ENCODE measurements at regions not wholly inside any gene's neighbourhood (a gene's known extent, or its start where the extent isn't known, plus 50 kb on each side); places are given as distances from the start of the nearest gene placed in this dataset.

- DNase-seq = no peak
- Histone ChIP-seq H3K4me1 (ENCODE audit: control insufficient read depth in 3 of 3, insufficient read depth in 2 of 3, low read depth in 1 of 3, low read length in 2 of 3) (no peaks in the 10 kb centered on the region), H3K4me3 (ENCODE audit: low read depth in 1 of 3, low read length in 3 of 3) (no peak overlapping the region), H3K27me3 (ENCODE audit: control insufficient read depth in 3 of 3, insufficient read depth in 3 of 3, low read length in 3 of 3) (peaks cover 0 to 3% (median 2%) of the 10 kb centered on the region in 3 donors), H3K9me3 (ENCODE audit: control insufficient read depth in 2 of 2, insufficient read depth in 1 of 2, low read depth in 1 of 2, low read length in 1 of 2) (no peaks in the 10 kb centered on the region), H3K36me3 (ENCODE audit: control insufficient read depth in 3 of 3, insufficient read depth in 2 of 3, low read depth in 1 of 3, low read length in 3 of 3) (no peaks in the 10 kb centered on the region), H3K27ac (ENCODE audit: low read depth in 1 of 3, low read length in 2 of 3) (no peak overlapping the region)
- no peak for FAIRE-seq
- 65 to 82% (median 67%) methylated on average over 8 of the region's 8 CpGs for WGBS, 3 donors
Measured at GRCh38 chr7:35528381-35528977, 166.5 kb downstream of the HERPUD2 start.

GRCh38 chr7:35526645-35527044 lies 168.3 kb downstream of the HERPUD2 start:
- no peaks in the 10 kb centered on the region for H3K4me1 ChIP-seq (ENCODE audit: control insufficient read depth in 3 of 3, insufficient read depth in 2 of 3, low read depth in 1 of 3, low read length in 2 of 3)
- H3K36me3 ChIP-seq (ENCODE audit: control insufficient read depth in 3 of 3, insufficient read depth in 2 of 3, low read depth in 1 of 3, low read length in 3 of 3) = no peaks in the 10 kb centered on the region
- FAIRE-seq (no peak), DNase-seq (no peak)
- peaks cover 0 to 3% (median 2%) of the 10 kb centered on the region in 3 donors for H3K27me3 ChIP-seq (ENCODE audit: control insufficient read depth in 3 of 3, insufficient read depth in 3 of 3, low read length in 3 of 3)
- no peak overlapping the region for H3K4me3 ChIP-seq (ENCODE audit: low read depth in 1 of 3, low read length in 3 of 3)
- no peaks in the 10 kb centered on the region for H3K9me3 ChIP-seq (ENCODE audit: control insufficient read depth in 2 of 2, insufficient read depth in 1 of 2, low read depth in 1 of 2, low read length in 1 of 2)
- H3K27ac ChIP-seq (ENCODE audit: low read depth in 1 of 3, low read length in 2 of 3) = no peak overlapping the region
- 64 to 78% (median 66%) methylated on average over 4 of the region's 4 CpGs for WGBS, 3 donors

- Histone ChIP-seq H3K9me3 (ENCODE audit: control insufficient read depth in 2 of 2, insufficient read depth in 1 of 2, low read depth in 1 of 2, low read length in 1 of 2) (no peaks in the 10 kb centered on the region), H3K4me3 (ENCODE audit: low read depth in 1 of 3, low read length in 3 of 3) (no peak overlapping the region), H3K27ac (ENCODE audit: low read depth in 1 of 3, low read length in 2 of 3) (no peak overlapping the region), H3K27me3 (ENCODE audit: control insufficient read depth in 3 of 3, insufficient read depth in 3 of 3, low read length in 3 of 3) (peaks cover 0 to 11% (median 2%) of the 10 kb centered on the region in 3 donors), H3K4me1 (ENCODE audit: control insufficient read depth in 3 of 3, insufficient read depth in 2 of 3, low read depth in 1 of 3, low read length in 2 of 3) (no peaks in the 10 kb centered on the region), H3K36me3 (ENCODE audit: control insufficient read depth in 3 of 3, insufficient read depth in 2 of 3, low read depth in 1 of 3, low read length in 3 of 3) (no peaks in the 10 kb centered on the region)
- WGBS, 3 donors = 80 to 86% (median 80%) methylated on average over 5 of the region's 5 CpGs
- DNase-seq (no peak), FAIRE-seq (no peak)
Measured at GRCh38 chr7:35524112-35524804, 170.7 kb downstream of the HERPUD2 start.

- no peak for FAIRE-seq
- H3K4me3 ChIP-seq (ENCODE audit: low read depth in 1 of 3, low read length in 3 of 3) = no peak overlapping the region
- DNase-seq = no peak
- peaks cover 0 to 20% (median 2%) of the 10 kb centered on the region in 3 donors for H3K27me3 ChIP-seq (ENCODE audit: control insufficient read depth in 3 of 3, insufficient read depth in 3 of 3, low read length in 3 of 3)
- H3K4me1 ChIP-seq (ENCODE audit: control insufficient read depth in 3 of 3, insufficient read depth in 2 of 3, low read depth in 1 of 3, low read length in 2 of 3) = no peaks in the 10 kb centered on the region
- H3K27ac ChIP-seq (ENCODE audit: low read depth in 1 of 3, low read length in 2 of 3) = no peak overlapping the region
- no peaks in the 10 kb centered on the region for H3K36me3 ChIP-seq (ENCODE audit: control insufficient read depth in 3 of 3, insufficient read depth in 2 of 3, low read depth in 1 of 3, low read length in 3 of 3)
- H3K9me3 ChIP-seq (ENCODE audit: control insufficient read depth in 2 of 2, insufficient read depth in 1 of 2, low read depth in 1 of 2, low read length in 1 of 2) = no peaks in the 10 kb centered on the region
- WGBS, 3 donors = 79 to 87% (median 79%) methylated on average over 7 of the region's 7 CpGs
Measured at GRCh38 chr7:35523292-35523691, 171.6 kb downstream of the HERPUD2 start.

- Histone ChIP-seq H3K27me3 (ENCODE audit: control insufficient read depth in 3 of 3, insufficient read depth in 3 of 3, low read length in 3 of 3) (peaks cover 0 to 23% (median 2%) of the 10 kb centered on the region in 3 donors), H3K4me1 (ENCODE audit: control insufficient read depth in 3 of 3, insufficient read depth in 2 of 3, low read depth in 1 of 3, low read length in 2 of 3) (no peaks in the 10 kb centered on the region), H3K9me3 (ENCODE audit: control insufficient read depth in 2 of 2, insufficient read depth in 1 of 2, low read depth in 1 of 2, low read length in 1 of 2) (no peaks in the 10 kb centered on the region), H3K4me3 (ENCODE audit: low read depth in 1 of 3, low read length in 3 of 3) (no peak overlapping the region), H3K36me3 (ENCODE audit: control insufficient read depth in 3 of 3, insufficient read depth in 2 of 3, low read depth in 1 of 3, low read length in 3 of 3) (no peaks in the 10 kb centered on the region), H3K27ac (ENCODE audit: low read depth in 1 of 3, low read length in 2 of 3) (no peak overlapping the region)
- FAIRE-seq (no peak), DNase-seq (no peak)
- WGBS, 3 donors = 32 to 38% (median 36%) methylated on average over 5 of the region's 5 CpGs
Measured at GRCh38 chr7:35522697-35523096, 172.2 kb downstream of the HERPUD2 start.

- WGBS, 3 donors = 45 to 54% (median 52%) methylated on average over 3 of the region's 3 CpGs
Measured at GRCh38 chr7:35521941-35522340, 173.0 kb downstream of the HERPUD2 start.

GRCh38 chr7:35520810-35521625 lies 173.9 kb downstream of the HERPUD2 start:
- FAIRE-seq (no peak), DNase-seq (no peak)
- 52 to 56% (median 53%) methylated on average over 5 of the region's 5 CpGs for WGBS, 3 donors
- Histone ChIP-seq H3K4me1 (ENCODE audit: control insufficient read depth in 3 of 3, insufficient read depth in 2 of 3, low read depth in 1 of 3, low read length in 2 of 3) (no peaks in the 10 kb centered on the region), H3K4me3 (ENCODE audit: low read depth in 1 of 3, low read length in 3 of 3) (no peak overlapping the region), H3K36me3 (ENCODE audit: control insufficient read depth in 3 of 3, insufficient read depth in 2 of 3, low read depth in 1 of 3, low read length in 3 of 3) (no peaks in the 10 kb centered on the region), H3K27ac (ENCODE audit: low read depth in 1 of 3, low read length in 2 of 3) (no peak overlapping the region), H3K9me3 (ENCODE audit: control insufficient read depth in 2 of 2, insufficient read depth in 1 of 2, low read depth in 1 of 2, low read length in 1 of 2) (no peaks in the 10 kb centered on the region), H3K27me3 (ENCODE audit: control insufficient read depth in 3 of 3, insufficient read depth in 3 of 3, low read length in 3 of 3) (peaks cover 0 to 20% (median 0%) of the 10 kb centered on the region in 3 donors)

More at GRCh38 chr7:35521941-35522340, 173.0 kb downstream of the HERPUD2 start:
- Histone ChIP-seq H3K9me3 (ENCODE audit: control insufficient read depth in 2 of 2, insufficient read depth in 1 of 2, low read depth in 1 of 2, low read length in 1 of 2) (no peaks in the 10 kb centered on the region), H3K4me3 (ENCODE audit: low read depth in 1 of 3, low read length in 3 of 3) (no peak overlapping the region), H3K27ac (ENCODE audit: low read depth in 1 of 3, low read length in 2 of 3) (no peak overlapping the region), H3K4me1 (ENCODE audit: control insufficient read depth in 3 of 3, insufficient read depth in 2 of 3, low read depth in 1 of 3, low read length in 2 of 3) (no peaks in the 10 kb centered on the region), H3K27me3 (ENCODE audit: control insufficient read depth in 3 of 3, insufficient read depth in 3 of 3, low read length in 3 of 3) (peaks cover 0 to 20% (median 2%) of the 10 kb centered on the region in 3 donors), H3K36me3 (ENCODE audit: control insufficient read depth in 3 of 3, insufficient read depth in 2 of 3, low read depth in 1 of 3, low read length in 3 of 3) (no peaks in the 10 kb centered on the region)
- FAIRE-seq = no peak
- DNase-seq = no peak

GRCh38 chr7:35519971-35520809 lies 174.7 kb downstream of the HERPUD2 start:
- no peak overlapping the region for H3K27ac ChIP-seq (ENCODE audit: low read depth in 1 of 3, low read length in 2 of 3)
- H3K4me3 ChIP-seq (ENCODE audit: low read depth in 1 of 3, low read length in 3 of 3) = no peak overlapping the region
- no peaks in the 10 kb centered on the region for H3K36me3 ChIP-seq (ENCODE audit: control insufficient read depth in 3 of 3, insufficient read depth in 2 of 3, low read depth in 1 of 3, low read length in 3 of 3)
- 31 to 33% (median 31%) methylated on average over 14 of the region's 14 CpGs for WGBS, 3 donors
- no peaks in the 10 kb centered on the region for H3K9me3 ChIP-seq (ENCODE audit: control insufficient read depth in 2 of 2, insufficient read depth in 1 of 2, low read depth in 1 of 2, low read length in 1 of 2)
- peaks cover 0 to 20% (median 0%) of the 10 kb centered on the region in 3 donors for H3K27me3 ChIP-seq (ENCODE audit: control insufficient read depth in 3 of 3, insufficient read depth in 3 of 3, low read length in 3 of 3)
- peak; percentile 62 to 73 for DNase-seq
- H3K4me1 ChIP-seq (ENCODE audit: control insufficient read depth in 3 of 3, insufficient read depth in 2 of 3, low read depth in 1 of 3, low read length in 2 of 3) = no peaks in the 10 kb centered on the region
- no peak for FAIRE-seq
